HG03064 (cell line): ENCODE measurements at regions not wholly inside any gene's neighbourhood (a gene's known extent, or its start where the extent isn't known, plus 50 kb on each side); places are given as distances from the start of the nearest gene placed in this dataset.

Source experiments
- ATAC-seq: cut with Tn5 transposase; IDR thresholded peaks from one replicate; pipeline ENCODE4 v1.9.1; 2021; ENCODE audit warnings: low read depth; ENCODE audit not compliant: unreplicated experiment

- no peak for ATAC-seq
Observed at GRCh38 chr11:92685049-92685448, 284.4 kb upstream of the MTNR1B start.

GRCh38 chr11:92687724-92688123 lies 281.7 kb upstream of the MTNR1B start:
- ATAC-seq, result no peak

DNA sequence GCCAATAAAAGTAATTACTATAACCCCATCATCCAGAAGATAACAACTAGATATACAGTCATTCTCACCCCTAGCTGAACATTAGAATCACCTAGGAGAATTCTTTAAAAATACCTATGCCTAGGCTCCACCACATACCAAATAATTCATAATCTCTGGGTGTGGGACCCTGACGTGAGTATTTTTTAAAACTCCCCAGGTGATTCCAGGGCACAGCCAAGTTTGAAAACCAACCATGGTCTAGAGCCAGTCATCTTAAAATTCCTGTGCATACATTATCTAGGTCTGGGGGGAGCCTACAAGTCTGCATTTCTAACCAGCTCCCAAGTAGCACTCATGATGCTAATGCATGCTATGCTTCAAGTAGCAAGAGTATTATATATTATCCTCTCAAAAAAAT lies 281.0 kb upstream of the MTNR1B start:
- ATAC-seq, result no peak

GRCh38 chr11:92692826-92693546 lies 276.5 kb upstream of the MTNR1B start:
- no peak for ATAC-seq

GRCh38 chr11:92696076-92696475 lies 273.4 kb upstream of the MTNR1B start:
- no peak for ATAC-seq

DNA sequence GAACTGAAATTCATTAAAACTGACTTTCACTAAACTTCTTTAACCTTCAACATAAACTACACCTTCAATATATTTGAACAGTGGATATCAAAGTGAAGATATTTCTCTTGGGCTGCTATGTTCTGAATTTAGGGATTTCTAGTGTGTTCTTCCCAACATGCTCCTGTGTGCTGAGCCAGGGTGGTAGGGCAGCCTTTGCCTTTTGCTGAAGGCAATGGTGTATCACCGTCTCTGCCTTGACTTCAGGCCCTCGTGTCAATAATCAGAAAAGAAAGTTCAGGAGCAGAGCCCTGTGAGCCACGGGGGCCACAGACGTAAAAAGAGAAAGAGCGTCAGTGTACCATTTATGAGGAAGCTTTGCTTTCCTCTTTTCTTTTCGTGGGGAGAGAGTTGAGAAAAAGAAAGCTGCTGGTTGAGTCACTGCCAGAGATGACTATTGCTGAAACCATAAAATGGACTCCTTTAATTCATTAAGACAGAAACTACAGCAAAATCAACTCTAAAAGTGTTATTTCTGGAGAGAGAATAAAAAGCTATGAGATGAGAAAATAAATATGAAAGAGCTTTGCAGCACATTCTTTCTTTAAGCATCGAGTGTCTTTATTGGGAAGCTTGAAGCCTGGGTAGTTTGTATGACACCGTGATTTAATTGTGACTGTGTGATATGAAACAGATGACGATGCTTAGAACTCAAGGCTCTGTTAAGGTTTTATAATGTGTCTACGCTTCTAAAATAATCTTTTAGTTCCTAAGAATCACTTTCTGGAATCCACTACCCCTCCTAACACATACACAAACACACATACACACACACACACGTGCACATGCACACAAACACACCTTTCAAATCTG lies 271.8 kb upstream of the MTNR1B start:
- ATAC-seq, result no peak

GRCh38 chr11:92698742-92699141 lies 270.7 kb upstream of the MTNR1B start:
- ATAC-seq, result no peak

DNA sequence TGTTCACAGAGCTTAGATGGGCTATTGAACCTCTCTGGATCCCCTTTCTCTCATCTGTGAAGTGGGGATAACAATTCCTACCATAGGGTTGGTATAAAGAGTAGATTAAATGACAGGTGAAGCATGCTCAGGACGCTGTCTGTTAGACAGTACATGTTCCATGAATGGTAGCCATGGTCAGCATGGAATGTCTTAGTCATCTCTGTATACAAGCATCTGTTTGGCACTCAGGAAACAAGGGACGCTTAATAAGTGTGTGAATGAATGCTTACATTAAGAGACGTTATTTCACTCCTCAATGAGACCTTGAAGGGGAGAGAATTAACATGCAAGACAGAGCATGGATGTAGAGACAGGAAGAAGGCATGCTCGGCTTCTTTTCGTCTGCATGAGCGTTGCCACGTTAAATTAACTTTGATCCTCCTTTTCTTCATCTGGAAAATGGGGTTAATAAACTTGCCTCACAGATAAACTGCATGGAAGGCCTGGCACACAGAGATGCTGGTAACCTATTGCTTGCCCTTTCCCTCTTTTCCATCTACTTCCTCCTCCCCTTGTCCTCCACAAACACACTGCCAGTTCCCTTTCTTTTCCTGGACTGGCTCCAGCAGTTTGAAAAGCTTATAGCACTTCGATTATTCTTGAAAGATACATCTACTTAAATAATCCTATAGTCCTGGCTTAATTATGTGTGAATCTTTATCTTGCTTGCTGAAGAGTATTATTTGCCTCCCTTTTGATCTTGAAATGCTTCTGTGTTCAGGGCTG lies 267.2 kb upstream of the MTNR1B start:
- no peak for ATAC-seq

DNA sequence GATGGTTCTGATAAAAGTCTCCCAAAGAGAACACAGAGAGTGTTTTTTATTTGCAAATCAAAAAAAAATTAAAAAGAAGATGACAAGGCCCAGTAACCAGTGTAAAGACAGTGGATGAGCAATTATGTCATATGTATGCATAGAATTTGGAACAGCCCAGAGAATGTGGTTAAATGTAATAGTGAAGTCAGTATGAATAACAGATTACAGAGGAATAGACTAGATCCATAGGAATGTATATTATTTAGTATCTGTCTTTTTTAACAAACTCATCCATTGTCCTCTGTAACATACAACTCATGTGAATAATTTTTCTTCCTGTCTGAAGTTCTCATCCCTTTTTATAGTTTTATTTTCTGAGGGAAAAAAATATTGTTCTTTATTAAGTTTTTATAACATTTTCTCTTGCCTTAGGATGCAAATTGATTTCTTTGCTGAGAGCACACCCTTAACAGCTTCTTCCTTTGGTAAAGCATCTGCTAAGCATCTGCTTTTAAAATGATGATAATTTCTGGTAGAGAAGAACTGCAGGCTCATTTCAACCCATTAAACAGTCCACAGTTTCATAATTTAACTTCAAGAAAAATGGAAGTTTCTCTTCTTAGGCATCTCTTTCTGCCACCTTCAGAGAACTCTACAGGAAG lies 266.5 kb upstream of the MTNR1B start:
- ATAC-seq, result no peak

DNA sequence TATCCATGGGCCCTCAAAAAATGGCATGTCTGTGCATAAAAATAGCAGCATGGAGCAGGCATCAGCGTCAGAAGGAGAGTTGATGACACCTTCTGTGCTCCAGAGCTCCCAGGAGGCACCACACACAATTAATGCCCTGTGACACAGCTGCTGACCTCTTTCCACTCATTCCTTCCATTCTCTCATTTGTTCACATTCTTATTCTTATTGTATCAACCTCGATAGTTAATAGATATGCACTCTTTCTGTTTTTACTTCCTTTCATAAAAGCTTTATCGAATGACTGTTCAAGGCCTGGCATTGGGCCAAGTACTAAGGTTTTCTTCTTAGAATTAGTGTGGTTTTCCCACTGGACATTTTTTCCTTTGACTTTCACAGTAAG lies 266.0 kb upstream of the MTNR1B start:
- ATAC-seq, result no peak

GRCh38 chr11:92707173-92707619 lies 262.3 kb upstream of the MTNR1B start:
- no peak for ATAC-seq

GRCh38 chr11:92707665-92708064 lies 261.8 kb upstream of the MTNR1B start:
- ATAC-seq, result no peak

- no peak for ATAC-seq
Observed at GRCh38 chr11:92709329-92709728, 260.1 kb upstream of the MTNR1B start.

- ATAC-seq, result no peak
Observed at GRCh38 chr11:92711926-92712325, 257.5 kb upstream of the MTNR1B start.

GRCh38 chr11:92714111-92714510 lies 255.3 kb upstream of the MTNR1B start:
- ATAC-seq, result no peak

DNA sequence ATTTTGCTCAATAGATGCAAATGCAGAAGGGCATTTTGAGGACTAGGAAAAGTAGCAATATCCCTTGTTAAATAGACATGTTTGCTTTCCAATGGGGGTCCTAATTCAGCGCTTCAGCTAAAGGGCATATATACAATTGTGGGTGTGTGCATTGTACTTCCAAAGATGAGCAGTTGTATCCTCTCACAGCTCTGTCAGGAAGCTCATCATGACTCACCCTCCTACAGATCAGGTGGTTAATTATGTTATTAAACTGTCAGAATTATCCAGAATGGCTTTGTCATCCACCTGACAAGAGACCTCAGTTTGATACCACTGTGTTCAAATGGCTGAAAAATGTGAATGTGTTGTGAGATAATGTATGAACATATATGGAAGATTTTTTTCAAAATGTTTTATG lies 252.2 kb upstream of the MTNR1B start:
- ATAC-seq, result no peak

DNA sequence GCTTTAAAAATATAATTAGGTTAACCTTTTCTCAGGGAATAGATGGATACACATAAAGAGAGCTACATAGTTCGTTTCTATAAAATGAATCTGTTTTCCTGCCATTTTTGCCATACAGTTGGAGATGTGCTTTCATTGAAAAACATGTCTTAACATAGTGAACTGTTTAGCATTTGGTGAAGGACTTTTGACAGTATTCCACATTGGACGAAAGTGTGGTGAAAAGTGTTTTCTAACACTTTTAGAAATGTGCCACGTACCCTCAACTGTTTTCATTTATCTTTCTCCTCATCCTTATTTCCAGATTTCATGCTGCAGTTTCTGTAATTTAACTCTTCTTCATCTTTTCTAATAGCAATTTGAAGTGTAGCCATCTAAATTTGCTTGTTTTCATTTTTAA lies 249.1 kb upstream of the MTNR1B start:
- no peak for ATAC-seq

DNA sequence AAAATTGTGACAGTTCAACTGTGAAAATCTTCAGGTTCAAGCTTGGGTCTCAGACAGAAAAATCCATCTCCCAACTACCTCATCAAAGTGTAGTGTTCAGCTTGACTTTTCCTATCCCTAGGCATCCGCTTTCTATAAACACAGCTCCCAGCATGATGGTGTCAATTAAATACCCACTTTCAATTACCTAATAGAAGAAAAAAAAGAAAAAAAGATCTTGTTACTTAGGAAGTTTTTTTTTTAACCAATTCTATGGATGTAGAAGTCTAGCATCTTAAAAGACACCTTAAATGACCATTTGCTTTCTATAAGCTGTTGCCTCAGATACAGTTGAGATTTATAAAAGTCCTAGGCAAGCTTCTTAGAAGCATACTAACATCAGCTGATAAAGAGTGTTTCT lies 244.1 kb upstream of the MTNR1B start:
- no peak for ATAC-seq

- no peak for ATAC-seq
Observed at GRCh38 chr11:92727123-92727522, 242.3 kb upstream of the MTNR1B start.

- no peak for ATAC-seq
Observed at GRCh38 chr11:92727769-92728168, 241.7 kb upstream of the MTNR1B start.

DNA sequence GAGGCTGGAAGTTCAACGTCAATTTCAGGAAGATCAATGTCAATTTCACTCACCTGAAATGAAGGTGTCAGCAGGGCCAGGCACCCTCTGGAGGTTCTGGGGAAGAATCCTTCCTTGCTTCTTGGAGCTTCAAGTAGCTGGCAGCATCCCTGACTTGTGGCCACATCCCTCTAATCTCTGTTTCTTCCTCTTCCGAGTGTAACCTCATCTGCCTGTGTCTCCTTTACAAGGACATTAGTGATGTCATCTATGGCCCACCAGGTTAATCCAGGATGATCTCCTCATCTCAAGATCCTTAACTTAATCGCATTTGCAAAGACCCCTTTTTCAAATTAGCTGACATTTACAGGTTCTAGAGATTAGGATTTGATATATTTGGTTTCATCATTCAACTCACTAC lies 240.8 kb upstream of the MTNR1B start:
- ATAC-seq, result no peak
